Lung microvascular endothelial cell (primary cell): ENCODE measurements at regions not wholly inside any gene's neighbourhood (a gene's known extent, or its start where the extent isn't known, plus 50 kb on each side); places are given as distances from the start of the nearest gene placed in this dataset.

ENCODE experiments used
- DNase-seq, 2 donors: peaks; one replicate each; pipeline versions ENCODE4 v3.0.0 to v3.0.0-alpha.2; 2010; ENCODE audit warnings: low read depth in 2 of 2

DNA sequence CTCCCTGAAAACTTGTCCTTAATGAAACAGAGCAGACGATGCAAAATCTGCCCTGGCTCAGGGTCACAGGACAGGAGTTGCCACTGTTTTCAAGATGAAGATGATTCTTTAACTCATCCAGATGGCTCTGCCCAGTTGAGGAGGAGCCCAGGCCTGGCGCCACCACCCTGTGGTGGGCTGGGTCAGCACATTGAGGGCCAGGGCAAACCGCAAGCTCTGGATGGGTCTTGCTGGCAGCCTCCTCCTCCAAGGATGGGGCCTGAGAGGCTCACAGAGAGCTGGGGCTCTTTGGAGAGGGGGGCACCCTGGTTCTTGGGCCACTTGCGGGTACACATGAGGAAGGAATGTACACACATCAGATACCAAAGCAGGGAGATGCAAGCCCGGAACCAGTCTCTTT, 158.2 kb downstream of the NUAK1 start:
- DNase-seq = no peak

DNA sequence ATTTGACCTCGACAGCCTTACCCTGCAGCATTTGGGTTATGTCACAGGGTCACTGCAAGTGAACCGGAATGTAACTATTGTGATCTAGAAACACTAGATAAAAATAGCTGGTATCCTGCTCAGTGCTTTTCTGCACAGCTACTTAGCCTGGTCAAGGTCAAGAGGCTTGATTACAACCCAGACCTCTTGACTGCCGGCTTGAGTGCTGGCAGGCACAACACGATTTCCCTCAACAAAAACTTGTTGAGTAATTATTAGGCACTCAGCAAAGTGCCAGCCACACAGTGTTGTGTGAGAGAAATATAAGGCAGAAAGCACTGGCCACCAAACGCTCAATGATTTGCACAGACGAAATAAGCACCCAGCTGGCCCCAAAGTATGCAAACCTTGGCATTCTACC, 156.7 kb downstream of the NUAK1 start:
- no peak for DNase-seq

DNA sequence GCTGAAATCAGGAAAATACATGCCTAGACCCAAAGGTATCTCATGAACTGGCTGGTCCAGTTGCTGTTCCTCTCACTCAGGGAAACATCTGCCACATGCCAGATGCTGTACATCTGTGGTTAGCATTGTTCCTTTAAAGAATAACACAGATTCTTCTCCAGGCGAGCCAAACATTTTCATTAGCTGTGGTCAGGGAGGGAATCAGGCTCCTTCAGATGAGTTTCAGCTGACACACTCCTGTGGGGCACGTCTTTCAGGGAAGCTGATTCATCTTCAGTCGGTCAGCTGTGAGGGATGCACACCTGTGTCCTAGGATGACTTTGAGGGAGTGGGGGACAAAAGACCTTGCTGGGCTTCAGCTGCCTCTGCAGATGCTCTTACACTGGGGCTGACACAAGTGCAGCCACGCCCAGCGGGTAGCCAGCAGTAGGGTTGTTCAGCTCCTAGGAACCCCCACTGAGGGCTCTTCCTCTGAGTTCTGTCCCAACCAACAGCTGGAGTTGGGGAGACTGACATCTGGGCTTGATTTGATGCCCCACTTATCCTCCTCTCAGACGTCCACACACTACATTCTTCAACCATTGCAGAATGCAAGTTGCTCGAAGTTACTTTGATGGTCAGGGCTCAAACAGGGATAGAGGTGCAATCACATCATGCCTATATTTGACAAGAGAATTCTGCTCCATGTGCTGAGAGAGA, 155.0 kb downstream of the NUAK1 start:
- DNase-seq = peak in 1 of 2 donors; percentile 28

DNA sequence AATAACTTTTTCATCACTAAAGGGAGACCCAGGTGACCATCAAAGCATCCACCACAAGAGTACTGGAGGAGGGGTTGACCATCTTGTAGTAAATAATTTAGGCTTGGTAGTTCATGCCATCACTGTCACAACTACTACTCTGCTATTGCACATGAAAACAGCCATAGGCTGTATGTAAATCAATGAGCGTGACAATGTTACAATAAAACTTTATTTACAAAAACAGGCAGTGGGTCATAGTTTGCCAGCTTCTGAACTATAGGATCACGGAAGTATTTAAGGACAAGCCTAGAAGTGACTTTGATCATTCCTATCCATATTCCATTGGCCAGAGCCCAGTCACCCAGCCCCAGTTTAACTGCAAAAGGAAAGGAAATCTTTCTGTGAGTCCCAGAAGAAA, 153.4 kb downstream of the NUAK1 start:
- DNase-seq = no peak

DNA sequence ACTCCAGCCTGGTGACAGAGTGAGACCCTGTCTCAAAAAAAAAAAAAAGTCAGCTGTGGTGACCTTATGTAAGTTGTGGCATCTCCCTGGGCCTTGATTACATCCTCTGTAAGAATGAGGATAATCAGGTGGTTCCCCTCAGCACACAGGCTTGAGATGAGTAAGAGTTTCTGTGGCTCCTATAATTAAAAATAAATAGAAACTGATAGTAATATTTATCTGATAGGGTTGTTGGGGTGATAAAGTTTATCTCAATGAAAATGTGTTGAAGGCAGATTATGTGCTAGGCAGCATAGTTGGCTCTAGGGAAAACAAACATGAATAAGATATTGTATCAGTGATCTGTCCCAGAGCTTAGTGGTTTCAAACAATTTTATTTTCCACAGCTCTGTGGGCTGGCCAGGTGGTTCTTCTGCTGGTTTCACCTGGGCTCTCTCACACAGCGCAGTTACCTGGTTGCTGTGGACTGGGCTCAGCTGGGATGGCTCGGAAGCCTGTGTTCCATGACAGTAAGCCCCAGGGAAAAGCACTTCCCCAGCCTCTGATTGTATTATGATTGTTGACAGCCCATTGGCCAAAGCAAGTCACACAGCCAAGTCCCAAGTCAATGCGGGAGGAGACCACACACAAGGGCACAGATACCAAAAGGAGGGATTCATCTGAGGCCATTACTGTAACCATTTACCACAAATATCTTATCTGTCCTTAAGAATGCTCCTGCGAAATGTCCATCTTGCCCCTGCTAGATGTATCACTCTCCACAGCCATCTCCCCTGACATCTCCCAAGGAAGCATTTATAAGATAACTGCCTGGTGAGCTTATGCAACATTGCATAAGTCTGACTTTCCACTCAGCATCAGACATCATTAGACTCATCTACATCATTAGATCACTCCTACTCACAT, 151.7 kb downstream of the NUAK1 start:
- DNase-seq = no peak

- no peak for DNase-seq
These were observed 151.1 kb downstream of the NUAK1 start for GRCh38 chr12:105987685-105988035.

- peak in 1 of 2 donors; percentile 9 for DNase-seq
These were observed 145.7 kb downstream of the NUAK1 start for GRCh38 chr12:105992849-105993740.

DNA sequence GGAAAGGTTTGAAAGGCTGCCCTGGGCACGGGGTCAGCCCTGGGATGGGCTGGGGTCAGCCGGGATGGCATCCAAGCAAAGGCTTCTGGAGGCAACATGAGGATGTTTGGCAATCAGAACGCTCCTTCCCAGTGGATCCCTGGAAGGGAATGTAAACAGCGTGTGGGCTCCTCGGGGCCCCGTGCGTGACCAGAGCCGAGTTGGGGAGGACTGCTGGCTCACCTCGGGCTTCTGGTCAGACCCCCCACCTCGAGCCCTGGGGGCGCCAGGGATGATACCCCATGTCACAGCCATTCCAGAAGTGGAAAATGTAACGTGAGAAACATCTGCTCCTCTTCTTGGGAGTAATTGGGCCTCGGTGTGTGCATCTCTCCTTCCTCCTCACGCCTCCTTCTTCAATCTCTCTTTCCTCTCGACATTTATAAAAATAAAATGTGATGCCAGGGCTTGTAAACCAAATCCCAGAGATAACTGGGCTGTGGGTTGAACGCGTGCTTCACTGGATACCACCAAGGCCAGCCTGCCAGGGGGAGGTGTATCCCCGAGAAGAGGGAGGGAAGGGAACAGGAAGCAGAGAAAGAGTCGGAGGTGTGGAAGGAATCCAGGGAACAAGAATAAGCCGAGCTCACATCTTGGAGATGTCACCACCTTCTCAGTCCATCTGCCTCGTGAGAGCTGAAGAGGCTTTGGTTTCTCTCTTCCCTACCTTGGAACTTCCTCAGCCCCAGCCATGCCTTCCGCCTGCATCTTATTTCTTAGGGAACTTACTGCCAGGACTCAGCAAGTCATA, 144.8 kb downstream of the NUAK1 start:
- no peak for DNase-seq

DNA sequence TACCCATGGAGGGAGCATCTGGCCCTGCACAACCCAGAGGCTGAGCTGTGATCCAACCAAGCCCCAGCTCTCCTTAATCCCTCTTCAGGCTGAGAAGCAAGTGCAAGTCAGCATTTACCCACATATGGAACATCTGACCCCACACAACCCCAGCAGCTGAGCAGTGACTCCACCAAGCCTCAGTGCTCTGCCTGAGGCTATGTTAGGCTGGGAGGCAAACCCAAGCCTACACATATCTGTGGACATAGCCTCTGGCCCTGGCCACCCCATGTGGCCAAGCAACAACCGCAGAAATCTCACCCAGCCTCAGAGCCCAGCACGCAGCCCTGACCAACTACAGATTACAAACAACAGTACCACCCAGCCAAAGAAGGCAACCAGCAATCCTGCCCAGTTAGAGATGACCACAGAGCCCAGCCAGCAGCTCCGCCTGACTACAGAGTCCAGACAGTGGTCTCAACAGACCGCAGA, 142.8 kb downstream of the NUAK1 start:
- no peak for DNase-seq

GRCh38 chr12:105998561-105998960, 140.2 kb downstream of the NUAK1 start:
- no peak for DNase-seq

DNA sequence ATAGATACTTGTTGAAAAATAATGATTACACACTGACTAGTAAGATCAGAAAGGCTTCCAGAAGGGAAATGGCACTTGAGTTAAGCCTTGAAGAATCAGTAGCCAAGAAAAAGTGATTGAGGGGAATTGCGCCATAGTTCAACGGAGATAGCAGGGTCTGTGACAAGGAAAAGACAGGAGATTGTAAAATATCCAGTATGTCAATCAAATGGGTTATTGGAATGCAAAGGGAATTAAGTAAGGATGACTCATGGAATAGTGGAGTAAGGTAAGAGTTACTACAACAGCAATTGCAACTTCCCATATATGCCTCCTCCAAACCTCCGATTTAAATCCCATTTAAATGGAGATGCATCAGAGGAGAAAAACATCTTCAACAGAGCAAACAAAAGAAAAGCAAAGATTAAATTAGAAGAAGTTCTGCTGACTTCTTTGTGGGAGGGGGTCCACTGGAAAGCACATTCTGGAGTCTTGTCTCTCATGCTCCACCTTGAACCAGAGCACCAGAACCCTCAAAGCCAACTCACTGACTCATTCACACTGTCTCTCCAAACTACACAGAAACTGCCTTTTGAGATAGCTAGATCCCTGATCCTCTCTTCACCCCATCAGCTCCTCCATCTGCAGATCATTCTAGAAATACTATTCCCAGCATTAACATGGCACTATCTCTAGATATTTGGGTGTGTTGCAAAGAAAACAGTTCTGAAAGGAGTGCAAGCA, 138.2 kb downstream of the NUAK1 start:
- no peak for DNase-seq

DNA sequence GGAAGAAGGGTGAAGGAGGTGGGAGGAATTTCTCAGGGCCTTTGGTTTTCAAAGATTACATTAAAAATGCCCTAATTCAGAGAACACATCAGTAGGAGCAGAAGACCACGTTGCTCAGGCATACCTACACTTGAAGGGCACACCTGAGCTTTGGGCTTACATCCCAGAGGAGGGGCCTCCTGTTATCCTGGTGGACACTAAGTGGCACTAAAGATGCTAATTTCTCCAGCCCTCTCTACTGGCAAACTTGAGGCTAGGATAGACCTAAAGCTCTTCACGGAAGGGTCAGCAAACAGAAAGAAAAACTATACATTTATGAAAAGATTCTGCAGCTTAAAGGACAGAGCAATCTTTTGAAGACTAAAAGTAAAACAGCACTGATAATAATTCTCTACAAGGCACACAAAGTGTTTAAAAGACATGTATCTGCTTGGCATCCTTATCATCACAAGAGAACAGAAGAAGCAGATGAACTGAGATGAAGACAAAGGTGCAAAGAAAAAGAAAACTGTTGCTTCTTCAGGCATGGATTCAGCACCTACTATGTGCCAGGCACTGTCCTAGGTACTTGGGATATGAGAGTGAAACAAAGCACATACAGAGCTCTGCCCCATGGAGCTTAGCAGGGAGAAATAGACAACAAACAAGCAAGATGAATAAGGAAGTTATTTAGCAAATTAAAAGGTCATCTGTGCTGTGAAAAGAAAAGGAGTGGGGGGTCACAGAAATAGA, 137.5 kb downstream of the NUAK1 start:
- no peak for DNase-seq

DNA sequence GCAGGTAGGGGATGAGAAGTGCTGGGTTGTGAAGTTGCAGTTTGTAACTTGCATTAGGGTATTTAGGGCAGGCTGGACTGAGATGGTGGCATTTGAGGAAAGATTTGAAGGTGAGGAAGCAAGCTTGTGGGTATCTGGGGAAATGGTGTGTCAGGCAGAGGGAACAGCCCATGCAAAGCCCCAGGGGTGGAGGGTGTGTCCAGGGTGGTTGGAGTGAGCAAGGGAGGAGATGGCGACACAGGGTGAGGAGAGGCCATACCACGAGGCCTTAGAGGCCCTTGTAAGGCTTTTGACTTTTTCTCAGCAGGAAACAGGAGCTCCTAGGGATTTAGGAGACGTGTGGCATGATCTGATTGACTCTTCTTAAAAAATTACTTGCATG, 136.9 kb downstream of the NUAK1 start:
- DNase-seq = no peak

DNA sequence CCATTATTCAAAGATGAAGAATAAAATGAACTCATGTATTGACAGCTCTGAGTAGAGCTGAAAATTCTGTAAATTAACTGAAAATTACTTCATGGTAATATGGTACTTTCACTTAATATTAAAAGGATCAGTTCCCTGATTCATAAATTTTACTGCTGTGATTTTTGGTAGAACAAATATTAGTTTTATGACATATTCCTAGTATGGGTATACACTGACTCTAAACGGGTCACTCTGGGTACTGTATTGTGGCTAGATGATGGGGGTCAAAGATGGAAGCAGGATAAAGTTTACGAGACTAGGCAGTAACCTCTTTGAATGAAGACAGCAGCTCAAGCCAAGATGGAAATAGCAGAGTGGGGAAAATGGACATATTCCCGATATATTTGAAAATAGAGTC, 135.5 kb downstream of the NUAK1 start:
- DNase-seq = no peak

DNA sequence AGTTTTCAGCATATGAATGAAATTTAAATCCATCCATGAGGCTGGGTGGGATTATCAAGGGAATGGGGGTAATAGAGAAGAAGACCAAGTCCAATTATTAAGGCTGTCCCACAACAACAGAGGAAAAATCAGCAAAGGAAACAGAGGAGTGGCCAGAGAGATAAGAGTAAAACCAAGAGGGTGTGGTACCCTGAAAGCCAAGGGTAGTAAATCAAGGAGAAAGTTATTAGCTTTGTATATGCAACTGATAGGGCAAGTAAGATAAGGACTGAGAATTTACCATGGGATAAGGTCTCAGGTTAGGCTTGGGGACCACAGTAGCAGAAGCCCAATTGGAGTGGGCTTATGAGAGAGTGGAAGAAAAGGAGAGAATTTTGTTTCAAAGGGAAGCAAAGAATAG, 134.5 kb downstream of the NUAK1 start:
- no peak for DNase-seq

DNA sequence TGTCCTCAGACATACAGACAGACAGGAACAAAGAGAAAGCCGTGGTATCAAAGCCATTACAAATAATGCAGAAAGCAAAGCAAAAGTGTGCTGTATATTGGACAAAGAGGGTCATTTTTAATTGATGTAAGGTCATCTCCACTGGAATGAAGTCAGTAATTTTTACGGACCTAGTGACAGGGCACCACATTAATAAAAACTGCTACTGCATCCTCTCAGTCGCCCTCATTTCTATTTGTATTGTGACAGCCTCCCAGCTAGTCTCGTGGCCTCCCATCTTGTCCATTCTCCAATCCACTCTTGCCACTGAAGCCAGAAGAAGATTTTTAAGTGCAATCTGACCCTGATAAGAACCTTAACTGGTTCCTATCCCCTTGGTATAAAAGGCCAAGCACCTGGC, 132.4 kb downstream of the NUAK1 start:
- peak in 1 of 2 donors; percentile 37 for DNase-seq

GRCh38 chr12:106006940-106007339, 131.8 kb downstream of the NUAK1 start:
- no peak for DNase-seq

DNA sequence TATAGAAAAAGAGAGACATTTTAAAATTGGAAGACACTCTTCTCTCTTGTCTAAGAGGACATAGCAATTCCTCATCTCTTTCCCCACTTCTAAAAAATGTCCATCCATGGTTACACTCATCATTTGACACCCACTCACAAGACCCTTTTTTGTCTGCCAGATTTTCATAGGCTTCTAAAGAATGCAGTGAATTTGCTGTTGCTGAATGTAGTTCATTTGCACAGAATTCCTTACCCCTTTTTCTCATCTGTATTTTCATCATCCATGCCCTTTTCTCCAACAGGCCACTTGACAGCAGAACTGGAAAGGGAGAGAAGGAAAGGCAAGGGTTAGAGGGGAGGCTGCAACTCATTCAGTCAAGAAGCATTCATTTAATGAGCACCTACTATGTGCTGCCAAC, 128.0 kb downstream of the NUAK1 start:
- no peak for DNase-seq
